Skeletal muscle tissue (tissue), 3 donors: ENCODE measurements at regions not wholly inside any gene's neighbourhood (a gene's known extent, or its start where the extent isn't known, plus 50 kb on each side); places are given as distances from the start of the nearest gene placed in this dataset.

Experiments
- H3K27ac ChIP-seq: one replicate; pipeline ENCODE4 v1.7.0; 2013; ENCODE audit warnings: mild to moderate bottlenecking, low read depth, low read length, inconsistent platforms
- H3K27me3 ChIP-seq, 3 donors: one replicate each; pipeline ENCODE4 v1.7.0; 2013; ENCODE audit warnings: low read length in 3 of 3; ENCODE audit not compliant: control insufficient read depth in 3 of 3, insufficient read depth in 3 of 3
- H3K36me3 ChIP-seq, 3 donors: one replicate each; pipeline ENCODE4 v1.7.0; 2013; ENCODE audit warnings: low read length in 3 of 3; ENCODE audit not compliant: control insufficient read depth in 3 of 3, insufficient read depth in 3 of 3
- H3K4me1 ChIP-seq, 3 donors: one replicate each; pipeline ENCODE4 v1.7.0; 2013; ENCODE audit warnings: low read length in 3 of 3, mild to moderate bottlenecking in 3 of 3; ENCODE audit not compliant: control insufficient read depth in 3 of 3, insufficient read depth in 3 of 3
- H3K4me3 ChIP-seq, 3 donors: one replicate each; pipeline ENCODE4 v1.7.0; 2013; ENCODE audit warnings: low read length in 3 of 3
- H3K9ac ChIP-seq, 3 donors: one replicate each; pipeline ENCODE4 v1.7.0; 2013; ENCODE audit warnings: low read length in 3 of 3, mild to moderate bottlenecking in 3 of 3, moderate library complexity in 2 of 3, low read depth in 1 of 3
- H3K9me3 ChIP-seq, 3 donors: one replicate each; pipeline ENCODE4 v1.7.0; 2013; ENCODE audit warnings: low read length in 3 of 3; ENCODE audit not compliant: control insufficient read depth in 3 of 3
- donor health status: Osteomylitis.

DNA sequence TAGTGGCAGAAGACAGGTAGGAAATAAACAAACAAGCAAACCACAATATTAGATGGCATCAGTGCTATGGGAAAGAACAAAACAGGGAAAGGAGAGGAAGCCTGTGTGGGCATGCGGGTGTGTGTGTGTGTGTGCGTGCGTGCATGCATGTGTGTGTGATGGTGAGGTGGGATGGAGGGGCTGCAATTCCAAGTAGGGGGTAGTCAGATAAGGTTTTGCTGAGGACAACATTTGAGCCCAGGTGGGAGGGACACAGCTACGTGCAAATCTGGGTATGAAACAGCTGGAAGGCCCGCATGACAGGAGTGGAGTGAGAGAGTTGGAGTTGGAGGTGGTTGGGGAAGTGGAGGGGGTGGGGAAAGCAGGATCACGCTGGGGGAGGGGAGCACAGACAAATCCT is 121.0 kb upstream of the PARD3 start:
- H3K27ac ChIP-seq: no peak overlapping the region
- no peaks in the 10 kb centered on the region for H3K27me3 ChIP-seq
- no peak overlapping the region for H3K9ac ChIP-seq
- no peaks in the 10 kb centered on the region for H3K36me3 ChIP-seq
- H3K9me3 ChIP-seq: no peaks in the 10 kb centered on the region
- no peak overlapping the region for H3K4me3 ChIP-seq
- peaks cover 5 to 9% (median 7%) of the 10 kb centered on the region in 3 donors for H3K4me1 ChIP-seq

GRCh38 chr10:34933676-34934075 is 118.6 kb upstream of the PARD3 start:
- H3K9ac ChIP-seq: no peak overlapping the region
- H3K27me3 ChIP-seq: no peaks in the 10 kb centered on the region
- H3K36me3 ChIP-seq: no peaks in the 10 kb centered on the region
- H3K27ac ChIP-seq: no peak overlapping the region
- H3K4me1 ChIP-seq: peaks cover 5 to 9% (median 7%) of the 10 kb centered on the region in 3 donors
- H3K4me3 ChIP-seq: peak overlapping the region in 2 of 3 donors; percentile 24 to 45
- no peaks in the 10 kb centered on the region for H3K9me3 ChIP-seq

- no peaks in the 10 kb centered on the region for H3K27me3 ChIP-seq
- H3K4me3 ChIP-seq: no peak overlapping the region
- H3K27ac ChIP-seq: no peak overlapping the region
- no peak overlapping the region for H3K9ac ChIP-seq
- no peaks in the 10 kb centered on the region for H3K9me3 ChIP-seq
- H3K4me1 ChIP-seq: peaks cover 5 to 9% (median 7%) of the 10 kb centered on the region in 3 donors
- H3K36me3 ChIP-seq: no peaks in the 10 kb centered on the region
Measured at GRCh38 chr10:34932235-34932634, 117.1 kb upstream of the PARD3 start.

DNA sequence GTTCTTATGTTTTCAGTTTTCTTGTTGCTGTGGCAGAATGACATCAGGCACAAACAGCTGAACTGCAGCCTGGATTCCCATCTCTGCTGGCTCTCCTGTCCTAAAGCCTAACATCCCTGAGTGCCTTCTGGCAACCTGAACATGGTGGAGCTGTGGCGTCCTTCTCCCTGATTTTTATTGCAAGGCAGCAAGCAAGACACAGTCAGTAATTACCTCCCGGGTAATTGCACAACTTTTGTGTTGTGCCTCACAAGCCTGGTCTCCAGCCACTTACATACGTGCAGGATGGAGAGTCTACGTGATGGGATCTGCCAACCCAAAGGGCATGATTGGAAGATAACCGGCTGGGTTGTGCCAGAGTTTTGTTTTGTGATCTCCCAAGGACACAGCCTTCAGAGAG is 116.1 kb upstream of the PARD3 start:
- no peak overlapping the region for H3K4me3 ChIP-seq
- H3K27me3 ChIP-seq: no peaks in the 10 kb centered on the region
- H3K4me1 ChIP-seq: peaks cover 5 to 9% (median 7%) of the 10 kb centered on the region in 3 donors
- H3K9me3 ChIP-seq: no peaks in the 10 kb centered on the region
- H3K27ac ChIP-seq: no peak overlapping the region
- no peaks in the 10 kb centered on the region for H3K36me3 ChIP-seq
- no peak overlapping the region for H3K9ac ChIP-seq

- H3K27me3 ChIP-seq: peaks cover 6 to 11% (median 8%) of the 10 kb centered on the region in 3 donors
Measured at GRCh38 chr10:34922138-34922537, 107.0 kb upstream of the PARD3 start.

DNA sequence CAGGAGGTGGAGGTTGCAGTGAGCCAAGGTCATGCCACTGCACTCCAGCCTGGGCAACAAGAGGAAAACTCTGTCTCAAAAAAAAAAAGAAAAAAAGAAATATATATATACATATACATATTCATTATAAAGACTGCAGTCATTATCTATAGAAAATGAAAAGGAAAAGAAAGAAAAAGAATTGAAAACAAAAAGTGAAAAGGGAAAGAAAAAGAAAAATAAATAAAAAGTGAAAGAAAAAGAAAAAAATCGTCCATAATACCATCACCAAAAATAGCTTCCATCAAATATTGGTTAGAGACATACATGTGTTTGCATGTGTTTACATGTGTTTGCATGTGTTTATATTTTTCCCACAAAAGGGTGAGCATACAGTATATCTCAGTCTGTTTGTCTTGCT is 105.5 kb upstream of the PARD3 start:
- Histone ChIP-seq H3K4me3 (no peak overlapping the region), H3K4me1 (peaks cover 0 to 5% (median 2%) of the 10 kb centered on the region in 3 donors), H3K27me3 (peaks cover 6 to 11% (median 8%) of the 10 kb centered on the region in 3 donors), H3K9ac (no peak overlapping the region), H3K27ac (no peak overlapping the region), H3K36me3 (no peaks in the 10 kb centered on the region), H3K9me3 (peaks cover 0 to 6% (median 0%) of the 10 kb centered on the region in 3 donors)

More at GRCh38 chr10:34922138-34922537, 107.0 kb upstream of the PARD3 start:
- no peak overlapping the region for H3K9ac ChIP-seq
- H3K27ac ChIP-seq: no peak overlapping the region
- no peaks in the 10 kb centered on the region for H3K36me3 ChIP-seq
- peaks cover 0 to 5% (median 2%) of the 10 kb centered on the region in 3 donors for H3K4me1 ChIP-seq
- H3K9me3 ChIP-seq: peaks cover 0 to 6% (median 0%) of the 10 kb centered on the region in 3 donors
- H3K4me3 ChIP-seq: no peak overlapping the region

GRCh38 chr10:34918776-34919315 is 103.8 kb upstream of the PARD3 start:
- H3K27me3 ChIP-seq: peaks cover 6 to 11% (median 8%) of the 10 kb centered on the region in 3 donors
- H3K9ac ChIP-seq: no peak overlapping the region
- H3K4me3 ChIP-seq: peak overlapping the region in 2 of 3 donors; percentile 17 to 49
- H3K9me3 ChIP-seq: no peaks in the 10 kb centered on the region
- H3K4me1 ChIP-seq: peaks cover 0 to 5% (median 2%) of the 10 kb centered on the region in 3 donors
- no peak overlapping the region for H3K27ac ChIP-seq
- no peaks in the 10 kb centered on the region for H3K36me3 ChIP-seq

DNA sequence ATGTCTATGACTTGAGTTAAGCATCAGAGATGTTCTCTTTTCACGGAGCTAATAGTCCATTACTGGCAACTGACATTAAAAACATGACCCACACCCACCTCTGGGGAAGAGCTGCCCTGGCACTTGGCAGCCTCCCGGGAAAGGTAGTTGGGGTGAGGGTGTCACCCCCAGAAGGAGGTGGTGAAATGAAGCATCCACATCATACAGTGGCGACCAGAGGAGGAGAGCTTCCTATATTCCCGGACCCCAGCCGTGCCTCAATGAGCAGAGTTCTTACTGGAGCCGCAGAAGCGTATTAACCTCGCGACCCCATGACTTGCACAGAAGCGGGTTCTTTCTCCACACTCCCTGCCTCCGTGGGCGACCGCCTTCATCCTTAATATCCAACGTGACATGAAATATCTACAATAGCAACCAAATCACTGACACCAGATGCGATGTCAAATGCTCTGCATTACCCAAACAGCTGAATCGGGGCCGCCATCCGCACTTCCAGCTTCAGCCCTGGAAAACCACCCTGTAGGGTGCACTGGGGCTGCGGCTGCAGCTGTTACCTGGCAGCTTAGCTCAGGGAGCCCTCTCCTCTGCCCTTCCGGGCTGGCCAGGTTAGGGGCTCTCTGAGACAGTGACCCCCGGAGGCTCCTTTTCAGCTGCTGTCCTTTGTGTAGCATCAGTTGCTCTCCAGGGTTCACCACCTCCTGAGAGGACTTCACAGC is 103.1 kb upstream of the PARD3 start:
- Histone ChIP-seq H3K4me3 (peak overlapping the region in 2 of 3 donors; percentile 17 to 49), H3K4me1 (peaks cover 0 to 5% (median 2%) of the 10 kb centered on the region in 3 donors), H3K27me3 (peaks cover 6 to 11% (median 8%) of the 10 kb centered on the region in 3 donors), H3K9me3 (no peaks in the 10 kb centered on the region), H3K27ac (no peak overlapping the region), H3K9ac (no peak overlapping the region), H3K36me3 (no peaks in the 10 kb centered on the region)

GRCh38 chr10:34916314-34916713 is 101.2 kb upstream of the PARD3 start:
- Histone ChIP-seq H3K4me3 (no peak overlapping the region), H3K27ac (no peak overlapping the region), H3K9me3 (no peaks in the 10 kb centered on the region), H3K36me3 (no peaks in the 10 kb centered on the region), H3K27me3 (peaks cover 6 to 11% (median 8%) of the 10 kb centered on the region in 3 donors), H3K9ac (no peak overlapping the region), H3K4me1 (peaks cover 0 to 5% (median 2%) of the 10 kb centered on the region in 3 donors)

DNA sequence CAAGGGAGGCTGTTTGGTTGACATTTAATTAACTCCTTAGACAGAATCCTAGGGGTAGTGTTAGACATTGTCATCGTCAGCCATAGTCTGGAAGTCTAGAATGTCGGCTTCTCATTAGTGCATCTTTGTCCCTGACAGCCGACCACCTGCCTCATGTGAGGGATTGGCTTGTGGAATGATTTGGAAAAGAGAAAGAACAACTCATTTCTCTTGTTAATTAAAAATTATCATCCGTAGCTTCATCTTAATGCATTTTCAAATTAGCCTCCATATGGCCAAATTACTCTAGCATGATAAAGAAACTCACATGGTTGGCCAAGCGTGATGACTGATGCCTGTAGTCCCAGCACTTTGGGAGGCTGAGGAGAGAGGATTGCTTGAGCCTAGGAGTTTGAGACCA is 97.7 kb upstream of the PARD3 start:
- peaks cover 0 to 3% (median 2%) of the 10 kb centered on the region in 3 donors for H3K4me1 ChIP-seq
- H3K27me3 ChIP-seq: peaks cover 0 to under 1% (median 0%) of the 10 kb centered on the region in 3 donors
- no peak overlapping the region for H3K4me3 ChIP-seq
- no peak overlapping the region for H3K27ac ChIP-seq
- no peaks in the 10 kb centered on the region for H3K9me3 ChIP-seq
- H3K9ac ChIP-seq: no peak overlapping the region
- no peaks in the 10 kb centered on the region for H3K36me3 ChIP-seq
